ENCODE measurements at regions not wholly inside any gene's neighbourhood (a gene's known extent, or its start where the extent isn't known, plus 50 kb on each side); places are given as distances from the start of the nearest gene placed in this dataset.

DNA sequence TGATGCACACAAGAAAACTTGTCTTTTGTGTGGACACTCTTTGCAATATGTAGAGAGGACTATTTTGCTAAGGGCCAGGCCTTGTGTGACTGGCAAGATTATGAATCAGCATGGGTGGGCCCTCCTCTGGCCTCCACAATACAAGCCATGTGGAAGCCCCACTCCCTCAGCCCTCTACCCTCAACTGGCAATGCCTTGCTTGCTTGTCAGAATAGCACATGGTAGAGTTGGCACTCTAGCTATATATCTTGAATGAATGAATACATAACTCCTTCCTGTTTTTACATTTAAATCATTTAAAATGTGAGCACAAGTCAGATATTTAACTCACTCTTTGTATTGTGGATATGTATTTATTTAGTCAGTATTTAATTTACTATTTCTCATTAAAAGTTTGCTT lies 805.4 kb upstream of the GYPC start:
- Histone ChIP-seq H3K27me3 (ENCODE audit: control insufficient read depth in 1 of 2, insufficient read depth in 2 of 2, low read length in 2 of 2) (no peaks in the 10 kb centered on the region), H3K9me3 (ENCODE audit: low read length) (peaks cover 91% of the 10 kb centered on the region), H3K4me1 (ENCODE audit: insufficient read depth, low read length) (no peaks in the 10 kb centered on the region), H4K20me1 (ENCODE audit: insufficient read depth, low read length) (no peaks in the 10 kb centered on the region), H3K4me2 (ENCODE audit: low read depth, low read length) (no peak overlapping the region), H3K36me3 (replicated peaks in 1 of 2; ENCODE audit: control insufficient read depth in 1 of 2, insufficient read depth in 2 of 2, low read length in 2 of 2) (no peaks in the 10 kb centered on the region), H3K79me2 (ENCODE audit: insufficient read depth, low read length) (no peaks in the 10 kb centered on the region), H3K27ac (ENCODE audit: extremely low read length, insufficient read depth, low read length) (no peak overlapping the region), H2AFZ (ENCODE audit: low read length) (no peak overlapping the region), H3K9ac (ENCODE audit: insufficient read depth, low read depth, low read length) (no peak overlapping the region), H3K4me3 (replicated peaks in 1 of 3; ENCODE audit: insufficient read depth in 1 of 3, low read depth in 2 of 3, low read length in 3 of 3) (no peak overlapping the region)
- FAIRE-seq (no peak), ATAC-seq (no peak), DNase-seq (ENCODE audit: low spot score) (no peak)
- in situ Hi-C loops (cut with HindIII; ENCODE audit: extremely low pct_ligation_motif_present, low pct_unique_long_range_greater_than_20kb) (no loop called here), intact Hi-C loops (cut with micrococcal nuclease; ENCODE audit: unreplicated experiment) (no loop called here)
- ChIA-PET POLR2A (no interaction called here), CTCF (ENCODE audit: low intra/inter-chr PET ratio, low total read pairs) (no interaction called here)
- BruUV-seq (replicated peaks): no TSS peak
- TF ChIP-seq TRIM24 (CRISPR knock-in tag; IDR thresholded peaks at IDR 0.05): no peak
- TF ChIP-seq, protein P1, sequence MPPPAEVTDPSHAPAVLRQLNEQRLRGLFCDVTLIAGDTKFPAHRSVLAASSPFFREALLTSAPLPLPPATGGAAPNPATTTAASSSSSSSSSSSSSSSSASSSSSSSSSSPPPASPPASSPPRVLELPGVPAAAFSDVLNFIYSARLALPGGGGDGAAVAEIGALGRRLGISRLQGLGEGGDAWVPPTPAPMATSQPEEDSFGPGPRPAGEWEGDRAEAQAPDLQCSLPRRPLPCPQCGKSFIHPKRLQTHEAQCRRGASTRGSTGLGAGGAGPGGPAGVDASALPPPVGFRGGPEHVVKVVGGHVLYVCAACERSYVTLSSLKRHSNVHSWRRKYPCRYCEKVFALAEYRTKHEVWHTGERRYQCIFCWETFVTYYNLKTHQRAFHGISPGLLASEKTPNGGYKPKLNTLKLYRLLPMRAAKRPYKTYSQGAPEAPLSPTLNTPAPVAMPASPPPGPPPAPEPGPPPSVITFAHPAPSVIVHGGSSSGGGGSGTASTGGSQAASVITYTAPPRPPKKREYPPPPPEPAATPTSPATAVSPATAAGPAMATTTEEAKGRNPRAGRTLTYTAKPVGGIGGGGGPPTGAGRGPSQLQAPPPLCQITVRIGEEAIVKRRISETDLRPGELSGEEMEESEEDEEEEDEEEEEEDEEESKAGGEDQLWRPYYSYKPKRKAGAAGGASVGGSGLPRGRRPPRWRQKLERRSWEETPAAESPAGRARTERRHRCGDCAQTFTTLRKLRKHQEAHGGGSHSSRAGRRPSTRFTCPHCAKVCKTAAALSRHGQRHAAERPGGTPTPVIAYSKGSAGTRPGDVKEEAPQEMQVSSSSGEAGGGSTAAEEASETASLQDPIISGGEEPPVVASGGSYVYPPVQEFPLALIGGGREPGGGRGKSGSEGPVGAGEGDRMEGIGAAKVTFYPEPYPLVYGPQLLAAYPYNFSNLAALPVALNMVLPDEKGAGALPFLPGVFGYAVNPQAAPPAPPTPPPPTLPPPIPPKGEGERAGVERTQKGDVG (CRISPR knock-in tag; IDR thresholded peaks at IDR 0.05; ENCODE audit: borderline replicate concordance): no peak
- no peak for TF ChIP-seq ZNF790 (CRISPR knock-in tag; IDR thresholded peaks at IDR 0.05; ENCODE audit: borderline replicate concordance)
- TF ChIP-seq SUZ12 (IDR thresholded peaks at IDR 0.05; ENCODE audit: low read depth, low read length): no peak
- TF ChIP-seq ZNF781 (CRISPR knock-in tag; IDR thresholded peaks at IDR 0.05; ENCODE audit: borderline replicate concordance, not compliant biosample characterization): no peak
- TF ChIP-seq, protein P2, sequence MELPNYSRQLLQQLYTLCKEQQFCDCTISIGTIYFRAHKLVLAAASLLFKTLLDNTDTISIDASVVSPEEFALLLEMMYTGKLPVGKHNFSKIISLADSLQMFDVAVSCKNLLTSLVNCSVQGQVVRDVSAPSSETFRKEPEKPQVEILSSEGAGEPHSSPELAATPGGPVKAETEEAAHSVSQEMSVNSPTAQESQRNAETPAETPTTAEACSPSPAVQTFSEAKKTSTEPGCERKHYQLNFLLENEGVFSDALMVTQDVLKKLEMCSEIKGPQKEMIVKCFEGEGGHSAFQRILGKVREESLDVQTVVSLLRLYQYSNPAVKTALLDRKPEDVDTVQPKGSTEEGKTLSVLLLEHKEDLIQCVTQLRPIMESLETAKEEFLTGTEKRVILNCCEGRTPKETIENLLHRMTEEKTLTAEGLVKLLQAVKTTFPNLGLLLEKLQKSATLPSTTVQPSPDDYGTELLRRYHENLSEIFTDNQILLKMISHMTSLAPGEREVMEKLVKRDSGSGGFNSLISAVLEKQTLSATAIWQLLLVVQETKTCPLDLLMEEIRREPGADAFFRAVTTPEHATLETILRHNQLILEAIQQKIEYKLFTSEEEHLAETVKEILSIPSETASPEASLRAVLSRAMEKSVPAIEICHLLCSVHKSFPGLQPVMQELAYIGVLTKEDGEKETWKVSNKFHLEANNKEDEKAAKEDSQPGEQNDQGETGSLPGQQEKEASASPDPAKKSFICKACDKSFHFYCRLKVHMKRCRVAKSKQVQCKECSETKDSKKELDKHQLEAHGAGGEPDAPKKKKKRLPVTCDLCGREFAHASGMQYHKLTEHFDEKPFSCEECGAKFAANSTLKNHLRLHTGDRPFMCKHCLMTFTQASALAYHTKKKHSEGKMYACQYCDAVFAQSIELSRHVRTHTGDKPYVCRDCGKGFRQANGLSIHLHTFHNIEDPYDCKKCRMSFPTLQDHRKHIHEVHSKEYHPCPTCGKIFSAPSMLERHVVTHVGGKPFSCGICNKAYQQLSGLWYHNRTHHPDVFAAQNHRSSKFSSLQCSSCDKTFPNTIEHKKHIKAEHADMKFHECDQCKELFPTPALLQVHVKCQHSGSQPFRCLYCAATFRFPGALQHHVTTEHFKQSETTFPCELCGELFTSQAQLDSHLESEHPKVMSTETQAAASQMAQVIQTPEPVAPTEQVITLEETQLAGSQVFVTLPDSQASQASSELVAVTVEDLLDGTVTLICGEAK (IDR thresholded peaks at IDR 0.05): no peak
- TF ChIP-seq, protein P2 (CRISPR knock-in tag; IDR thresholded peaks at IDR 0.05): no peak
- no peak for TF ChIP-seq MYNN (CRISPR knock-in tag; IDR thresholded peaks at IDR 0.05; ENCODE audit: low read depth)
- TF ChIP-seq KAT7 (CRISPR knock-in tag; IDR thresholded peaks at IDR 0.05; ENCODE audit: borderline replicate concordance): no peak

All from HepG2 (cell line).